ENCODE measurements at regions not wholly inside any gene's neighbourhood (a gene's known extent, or its start where the extent isn't known, plus 50 kb on each side); places are given as distances from the start of the nearest gene placed in this dataset.

GRCh38 chr4:13285336-13285735, 198.8 kb downstream of the RAB28 start (continued):
- no peak for TF ChIP-seq ZNF24 (tag by site-specific recombination; IDR thresholded peaks at IDR 0.05)

- ChIA-PET CTCF (no interaction called here), POLR2A (no interaction called here)
- Histone ChIP-seq H3K4me3 (ENCODE audit: low read depth, low read length) (no peak overlapping the region), H3K36me3 (ENCODE audit: control insufficient read depth in 2 of 2, insufficient read depth in 1 of 2, low read length in 2 of 2) (no peaks in the 10 kb centered on the region), H3K27ac (ENCODE audit: extremely low read depth, low read depth, low read length) (no peak overlapping the region), H3K9me3 (ENCODE audit: control insufficient read depth, insufficient read depth, low read depth, low read length) (no peaks in the 10 kb centered on the region), H3K4me1 (ENCODE audit: control insufficient read depth, insufficient read depth, low read length) (no peaks in the 10 kb centered on the region)
- TF ChIP-seq ZIC2 (tag by site-specific recombination; IDR thresholded peaks at IDR 0.05) (no peak), ZFP69B (tag by site-specific recombination; IDR thresholded peaks at IDR 0.05) (no peak)
Measured at GRCh38 chr4:13284932-13285331, 199.2 kb downstream of the RAB28 start.

GRCh38 chr4:13276357-13276756, 207.8 kb downstream of the RAB28 start:
- Histone ChIP-seq H3K27ac (ENCODE audit: extremely low read depth, low read depth, low read length) (no peak overlapping the region), H3K9me3 (ENCODE audit: control insufficient read depth, insufficient read depth, low read depth, low read length) (no peaks in the 10 kb centered on the region), H3K4me3 (ENCODE audit: low read depth, low read length) (no peak overlapping the region), H3K4me1 (ENCODE audit: control insufficient read depth, insufficient read depth, low read length) (no peaks in the 10 kb centered on the region), H3K36me3 (ENCODE audit: control insufficient read depth in 2 of 2, insufficient read depth in 1 of 2, low read length in 2 of 2) (no peaks in the 10 kb centered on the region)
- ChIA-PET CTCF (no interaction called here), POLR2A (no interaction called here)
- TF ChIP-seq ZNF292 (tag by site-specific recombination; IDR thresholded peaks at IDR 0.05; ENCODE audit: borderline replicate concordance, low read depth) (no peak), ZNF600 (tag by site-specific recombination; IDR thresholded peaks at IDR 0.05) (no peak), SP3 (tag by site-specific recombination; IDR thresholded peaks at IDR 0.05) (no peak), HOXD13 (CRISPR knock-in tag; IDR thresholded peaks at IDR 0.05; ENCODE audit: borderline replicate concordance) (no peak), ZFP69B (tag by site-specific recombination; IDR thresholded peaks at IDR 0.05) (no peak)

GRCh38 chr4:13268703-13269102, 215.4 kb downstream of the RAB28 start:
- Histone ChIP-seq H3K4me3 (ENCODE audit: low read depth, low read length) (no peak overlapping the region), H3K36me3 (ENCODE audit: control insufficient read depth in 2 of 2, insufficient read depth in 1 of 2, low read length in 2 of 2) (no peaks in the 10 kb centered on the region), H3K27ac (ENCODE audit: extremely low read depth, low read depth, low read length) (no peak overlapping the region), H3K4me1 (ENCODE audit: control insufficient read depth, insufficient read depth, low read length) (no peaks in the 10 kb centered on the region), H3K9me3 (ENCODE audit: control insufficient read depth, insufficient read depth, low read depth, low read length) (no peaks in the 10 kb centered on the region)
- ChIA-PET CTCF (interaction anchor here (0.9 kb wide), 1 partner anchor 386 kb away, joined by 3 read pairs; no protein-coding TSS in a partner anchor), POLR2A (no interaction called here)
- TF ChIP-seq SCRT1 (tag by site-specific recombination; IDR thresholded peaks at IDR 0.05; ENCODE audit: borderline replicate concordance) (no peak), ZNF514 (tag by site-specific recombination; IDR thresholded peaks at IDR 0.05) (no peak), ZSCAN5A (tag by site-specific recombination; IDR thresholded peaks at IDR 0.05) (no peak), ZNF221 (tag by site-specific recombination; IDR thresholded peaks at IDR 0.05; ENCODE audit: borderline replicate concordance) (no peak), ZNF335 (tag by site-specific recombination; conservative IDR thresholded peaks at IDR 0.05) (no peak), ZNF423 (tag by site-specific recombination; IDR thresholded peaks at IDR 0.05) (no peak), PRDM10 (tag by site-specific recombination; IDR thresholded peaks at IDR 0.05) (no peak), ZNF324 (tag by site-specific recombination; IDR thresholded peaks at IDR 0.05) (no peak), ZNF202 (tag by site-specific recombination; IDR thresholded peaks at IDR 0.05; ENCODE audit: borderline replicate concordance) (no peak), ZNF704 (tag by site-specific recombination; IDR thresholded peaks at IDR 0.05) (no peak), ZBTB20 (tag by site-specific recombination; IDR thresholded peaks at IDR 0.05) (no peak)
